GM18520 (cell line): ENCODE measurements at regions not wholly inside any gene's neighbourhood (a gene's known extent, or its start where the extent isn't known, plus 50 kb on each side); places are given as distances from the start of the nearest gene placed in this dataset.
A peak's percentile ranks its signal among the peaks of the same experiment; 100 is the strongest.
"Not testable (repeated sequence)": the region's sequence is repeated elsewhere in the genome, so short reads cannot be mapped to it uniquely, and the experiment has no call there.

ENCODE experiments used
- ATAC-seq: cut with Tn5 transposase; IDR thresholded peaks from one replicate; pipeline ENCODE4 v1.9.1; 2021; ENCODE audit not compliant: unreplicated experiment

DNA sequence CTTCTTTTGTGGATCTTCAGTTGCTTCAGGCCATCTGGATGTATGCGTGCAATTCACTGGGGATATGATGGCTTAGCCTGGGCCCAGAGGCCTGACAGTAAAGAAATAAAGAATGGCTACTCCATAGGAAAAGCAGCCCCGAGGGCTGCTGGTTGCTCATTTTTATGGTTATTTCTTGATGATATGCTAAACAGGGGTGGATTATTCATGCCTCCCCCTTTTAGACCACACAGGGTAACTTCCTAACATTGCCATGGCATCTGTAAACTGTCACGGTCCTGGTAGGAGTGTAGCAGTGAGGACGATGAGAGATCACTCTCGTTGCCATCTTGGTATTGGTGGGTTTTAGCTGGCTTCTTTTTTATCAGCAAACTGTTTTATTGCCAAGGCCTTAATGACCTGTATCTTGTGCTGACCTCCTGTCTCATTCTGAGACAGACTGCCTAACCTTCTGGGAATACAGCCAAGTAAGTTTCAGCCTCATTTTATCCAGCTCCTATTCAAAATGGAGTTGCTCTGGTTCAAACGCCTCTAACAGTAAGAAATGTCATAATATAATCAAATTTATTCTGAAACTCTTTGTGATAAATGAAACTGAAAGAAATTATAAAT is 60.5 kb downstream of the DSEL start:
- ATAC-seq: no peak

DNA sequence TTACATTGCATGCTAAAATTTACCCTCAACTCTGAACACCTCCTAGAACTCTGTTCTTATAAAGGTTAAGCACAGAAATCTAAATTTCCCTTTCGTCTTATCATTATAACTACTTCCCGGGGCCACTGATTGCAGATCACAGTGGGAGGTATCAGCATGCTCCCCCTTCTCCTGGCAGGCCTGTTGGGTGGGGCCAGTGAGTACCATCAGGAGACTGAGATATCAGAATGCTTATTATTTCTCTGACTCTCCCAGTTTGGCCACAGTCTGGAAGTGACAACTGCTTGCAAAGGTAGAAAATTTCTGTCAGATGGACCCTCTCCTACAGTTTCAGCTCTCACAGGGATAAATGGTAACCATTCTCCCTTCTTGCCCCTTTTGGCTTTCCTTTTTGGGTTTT is 62.6 kb downstream of the DSEL start:
- ATAC-seq: no peak

DNA sequence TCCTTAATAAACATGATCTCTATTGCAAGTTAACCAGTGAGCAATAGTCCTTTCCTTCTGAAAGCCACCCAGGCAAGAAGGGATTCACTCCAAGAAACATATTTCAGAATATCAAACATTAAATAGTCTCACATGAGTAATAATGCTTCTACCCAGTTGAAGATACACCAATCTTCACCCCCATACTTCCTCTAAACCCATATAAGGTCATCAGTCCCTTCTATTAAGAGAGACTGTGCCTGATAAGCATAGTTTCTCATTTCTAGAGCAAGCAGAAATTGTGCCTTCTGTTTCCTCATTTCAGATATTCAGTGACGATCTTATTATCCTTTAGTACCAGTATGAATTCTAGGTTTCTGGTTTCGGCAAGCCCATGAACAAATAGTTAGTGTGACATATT is 64.6 kb downstream of the DSEL start:
- ATAC-seq: no peak

DNA sequence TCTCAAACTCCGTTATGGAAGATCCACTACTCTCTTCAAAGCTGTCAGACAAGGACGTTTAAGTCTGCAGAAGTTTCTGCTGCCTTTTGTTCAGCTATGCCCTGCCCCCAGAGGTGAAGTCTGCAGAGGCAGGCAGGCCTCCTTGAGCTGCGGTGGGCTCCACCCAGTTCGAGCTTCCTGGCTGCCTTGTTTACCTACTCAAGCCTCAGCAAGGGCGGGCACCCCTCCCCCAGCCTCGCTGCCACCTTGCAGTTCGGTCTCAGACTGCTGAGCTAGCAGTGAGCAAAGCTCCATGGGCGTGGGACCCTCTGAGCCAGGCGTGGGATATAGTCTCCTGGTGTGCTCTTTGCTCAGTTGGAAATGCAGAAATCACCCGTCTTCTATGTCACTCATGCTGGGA is 65.4 kb downstream of the DSEL start:
- ATAC-seq: not testable (repeated sequence)

DNA sequence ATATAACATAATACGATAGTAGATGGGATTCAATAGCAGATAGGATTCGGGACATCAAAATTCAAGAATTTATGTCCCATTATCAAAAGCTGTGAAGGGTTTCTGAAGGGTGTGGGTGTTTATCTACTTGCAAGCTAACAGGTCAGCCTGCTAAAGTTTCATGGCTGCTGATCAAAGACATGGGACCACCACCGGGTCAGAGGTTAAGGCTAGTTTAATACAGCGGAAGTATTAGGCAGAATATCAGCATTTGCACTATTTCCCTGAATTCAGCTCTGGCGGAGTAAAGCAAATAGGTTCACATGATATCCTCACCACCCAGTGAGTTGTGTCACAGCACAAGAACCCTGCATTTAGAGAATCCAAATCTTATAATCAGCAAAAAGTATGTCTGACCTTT is 82.5 kb downstream of the DSEL start:
- no peak for ATAC-seq

DNA sequence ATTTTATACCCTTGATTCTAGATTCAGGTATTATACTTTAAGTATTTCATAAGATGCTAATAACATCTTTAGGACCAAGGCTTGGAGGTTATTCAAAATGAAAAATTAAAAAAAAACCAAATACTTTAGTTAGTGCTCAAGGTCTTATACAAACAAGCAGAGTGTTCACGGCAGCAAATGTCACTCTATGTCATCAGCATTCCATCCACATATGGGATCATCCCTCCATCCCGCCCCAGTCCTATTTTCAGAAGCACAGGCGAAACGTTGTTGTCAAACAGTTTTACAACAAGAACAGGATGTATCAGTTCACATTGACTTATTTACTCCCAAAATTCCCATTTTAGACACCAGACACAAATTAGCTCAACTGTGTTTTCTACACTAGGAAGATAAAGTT is 83.7 kb downstream of the DSEL start:
- ATAC-seq: no peak

DNA sequence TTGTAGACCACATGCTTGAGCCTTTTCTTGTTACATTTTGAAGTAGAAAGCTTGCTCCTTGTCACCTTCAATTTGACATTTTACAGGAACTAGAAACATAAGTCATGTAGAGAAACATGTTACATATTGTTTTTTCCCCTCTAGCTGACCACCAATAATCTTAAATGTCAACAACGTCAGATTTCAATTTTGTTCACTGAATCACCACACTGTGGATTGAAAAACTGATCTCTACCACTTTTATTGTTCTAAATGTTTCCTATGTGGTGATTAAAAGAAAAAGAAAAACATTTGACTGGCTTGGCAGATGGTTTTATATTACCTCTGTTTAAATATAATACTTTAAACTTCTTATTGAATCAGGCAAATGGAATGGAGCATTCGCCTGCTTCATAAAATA is 87.7 kb downstream of the DSEL start:
- ATAC-seq: no peak

DNA sequence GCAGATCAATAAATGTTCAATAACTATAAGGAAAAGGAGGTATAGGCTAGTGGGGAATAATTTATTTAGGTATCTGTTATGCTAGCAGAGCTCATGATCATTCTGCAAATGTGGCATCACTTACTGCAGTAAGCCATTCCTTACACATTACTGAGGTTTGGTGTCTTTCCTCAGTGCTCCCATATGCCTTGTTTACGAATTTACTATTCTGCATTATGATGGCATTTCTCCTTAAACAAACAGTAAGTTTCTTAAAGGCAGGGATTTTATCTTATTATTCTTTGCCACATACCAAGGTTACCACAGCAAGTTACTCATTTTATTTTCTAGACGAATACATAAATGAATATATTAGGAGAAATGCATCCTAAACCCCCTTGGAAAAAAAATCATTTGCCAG is 88.4 kb downstream of the DSEL start:
- no peak for ATAC-seq

DNA sequence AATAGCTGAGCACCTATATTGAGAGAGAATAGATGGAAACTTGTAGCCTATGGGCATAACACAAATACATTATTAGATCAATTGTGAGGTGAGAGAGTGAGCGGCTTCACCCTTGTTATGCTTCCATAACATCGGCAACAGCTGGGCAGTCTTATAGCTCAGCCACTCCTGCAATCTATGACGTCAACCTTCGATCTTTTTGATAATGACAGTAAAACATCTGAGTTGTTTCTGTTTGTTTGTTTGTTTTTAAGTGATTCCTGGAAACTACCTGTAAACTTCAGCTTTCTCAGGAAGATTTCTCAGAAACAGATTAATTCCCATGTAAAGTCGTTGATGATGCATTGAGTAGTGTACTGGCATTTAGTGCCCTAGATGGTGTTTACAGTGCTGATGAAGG is 90.0 kb downstream of the DSEL start:
- no peak for ATAC-seq

DNA sequence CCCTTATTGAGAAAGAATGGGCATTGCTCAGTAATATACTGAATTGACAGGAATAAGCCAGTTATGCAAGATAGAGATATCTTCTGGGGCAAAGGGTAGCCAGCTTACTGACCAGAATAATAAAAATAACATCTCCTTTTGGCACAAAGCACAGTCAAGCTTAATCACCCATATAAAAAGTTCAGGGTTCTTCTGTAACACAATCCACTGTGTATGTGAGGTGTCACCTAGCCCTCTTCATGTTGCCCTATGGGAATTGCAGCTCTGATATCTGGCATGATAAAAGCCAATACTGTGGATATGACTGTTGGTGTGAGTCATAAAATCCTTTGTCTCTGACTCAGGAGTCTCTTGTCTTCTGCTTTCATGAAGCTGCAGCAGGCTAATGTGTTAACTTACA is 90.8 kb downstream of the DSEL start:
- ATAC-seq: no peak

DNA sequence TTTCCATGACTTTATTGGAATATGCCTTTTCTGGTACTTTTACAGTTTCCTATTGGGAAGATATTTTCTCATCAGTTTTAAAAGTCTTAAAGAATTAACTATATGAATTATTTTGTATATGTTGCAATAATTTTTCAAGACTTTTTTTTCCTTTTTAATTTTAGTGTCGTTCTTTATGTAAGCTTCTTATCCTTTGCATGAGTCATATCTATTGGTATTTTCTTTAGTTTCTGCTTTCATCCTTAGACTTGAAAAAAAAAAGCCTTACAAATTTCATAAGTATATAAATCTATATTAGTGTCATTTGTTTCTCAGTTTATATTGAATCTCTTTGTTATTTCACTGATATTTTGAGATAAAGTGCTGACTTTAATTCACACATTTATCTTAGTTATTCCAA is 94.9 kb downstream of the DSEL start:
- no peak for ATAC-seq

DNA sequence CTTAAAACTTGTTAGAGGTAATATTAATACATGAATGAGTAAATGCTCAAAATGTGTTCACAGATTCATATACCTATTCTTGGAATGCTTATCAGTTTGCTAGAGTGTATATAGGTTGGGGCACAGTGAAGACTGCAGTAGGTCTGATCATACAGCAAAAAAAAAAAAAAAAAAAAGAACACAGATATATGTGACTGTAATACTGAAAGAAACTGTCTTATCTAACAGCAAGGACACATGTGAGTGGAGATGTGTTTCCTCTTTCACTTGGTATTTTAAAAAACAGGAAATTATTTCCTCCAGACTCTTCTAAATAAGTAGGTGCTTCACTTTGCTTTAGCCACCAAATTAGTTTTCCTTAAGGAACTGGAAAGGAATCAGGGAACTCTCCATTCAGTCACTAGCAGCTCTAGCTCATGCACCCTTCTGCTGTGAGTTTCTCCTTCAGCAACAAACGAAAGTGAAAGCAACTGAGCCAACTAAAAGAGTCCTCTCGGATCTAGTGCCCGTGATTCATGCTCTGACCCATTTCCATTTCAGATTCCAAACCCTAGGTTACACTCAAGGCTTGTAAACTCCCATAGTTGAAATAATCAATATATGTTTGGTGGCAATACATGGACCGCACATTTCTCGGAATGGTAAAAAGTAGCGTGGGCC is 98.5 kb downstream of the DSEL start:
- ATAC-seq: peak; percentile 66

DNA sequence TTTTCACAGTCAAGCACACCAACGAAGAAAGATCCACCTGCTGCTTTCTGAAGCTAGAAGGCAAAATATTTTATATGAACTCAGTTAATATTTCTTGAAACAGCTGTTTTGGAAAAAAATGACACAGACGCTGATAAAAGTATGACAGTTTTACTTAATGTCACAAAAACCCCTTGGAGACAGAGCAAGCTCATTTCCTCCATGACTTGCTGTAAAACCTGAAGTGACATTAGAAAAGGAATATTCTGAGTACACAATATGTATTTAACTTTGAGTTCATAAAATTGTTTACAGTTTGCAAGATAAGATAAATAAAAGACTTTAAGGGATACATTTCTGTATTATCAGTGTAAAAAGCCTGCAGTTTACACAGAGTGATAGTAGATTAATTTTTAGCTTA is 105.4 kb downstream of the DSEL start:
- no peak for ATAC-seq

DNA sequence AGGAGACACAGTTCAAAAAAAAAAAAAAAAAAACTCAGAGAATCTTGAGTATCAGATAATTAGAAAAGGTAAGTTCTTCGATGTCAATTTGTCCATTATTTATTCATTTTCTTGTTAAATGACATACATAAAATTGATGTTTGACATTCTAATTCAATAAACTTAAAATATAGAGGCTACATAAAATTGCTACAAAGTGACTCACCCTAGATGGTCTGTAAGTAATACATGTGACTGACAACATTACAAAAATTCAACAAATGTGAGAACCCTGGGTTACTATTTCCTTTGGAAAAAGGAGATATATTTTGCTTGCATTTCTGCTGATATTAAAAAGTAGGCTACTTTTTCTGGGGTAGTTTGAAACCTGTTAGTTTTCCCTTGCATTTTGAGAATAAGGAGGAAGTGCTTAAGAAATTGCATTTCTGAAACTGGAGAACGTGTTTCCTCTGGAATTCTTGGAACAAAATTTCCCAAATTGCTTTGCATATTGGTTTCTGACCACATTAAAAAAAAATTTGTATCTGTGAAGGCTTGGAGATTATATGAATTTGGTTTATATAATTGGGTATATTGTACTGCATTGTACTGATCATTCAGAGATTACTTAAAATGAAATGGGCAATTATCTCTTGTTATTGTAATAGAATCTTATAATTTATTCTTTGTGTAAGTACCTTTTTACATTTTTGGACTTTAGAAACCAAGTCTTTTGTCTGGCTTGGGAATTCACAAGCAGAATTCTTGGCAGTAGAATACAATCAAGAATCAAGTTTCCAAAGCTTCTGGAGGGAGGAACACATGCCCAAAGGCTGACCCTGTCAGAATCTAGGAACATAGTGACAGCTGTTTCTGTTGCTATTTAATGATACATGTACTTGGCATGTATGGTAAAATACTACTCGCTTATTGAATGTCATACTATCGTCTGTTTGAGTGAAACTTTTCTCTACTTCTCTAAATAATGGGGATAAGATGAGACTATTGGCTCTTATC is 106.1 kb downstream of the DSEL start:
- ATAC-seq: no peak

DNA sequence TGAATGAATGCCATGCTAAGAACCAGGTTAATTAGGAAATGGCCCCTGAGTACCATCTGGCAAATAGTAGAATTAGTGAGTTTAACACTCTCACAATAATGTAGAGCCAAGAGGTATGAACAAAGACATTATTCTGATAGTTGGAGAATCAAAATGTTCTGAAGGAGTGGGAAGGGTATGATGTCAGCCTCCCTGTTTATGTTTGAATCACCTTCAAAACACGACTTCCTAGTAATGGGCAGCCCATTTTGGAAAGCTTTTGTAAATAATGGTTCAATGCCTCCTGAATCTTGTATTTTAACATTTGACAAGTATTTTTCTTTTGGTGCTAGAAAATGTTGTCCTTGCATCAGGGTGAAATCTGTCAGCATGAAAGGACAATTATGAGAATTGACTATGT is 108.3 kb downstream of the DSEL start:
- no peak for ATAC-seq

DNA sequence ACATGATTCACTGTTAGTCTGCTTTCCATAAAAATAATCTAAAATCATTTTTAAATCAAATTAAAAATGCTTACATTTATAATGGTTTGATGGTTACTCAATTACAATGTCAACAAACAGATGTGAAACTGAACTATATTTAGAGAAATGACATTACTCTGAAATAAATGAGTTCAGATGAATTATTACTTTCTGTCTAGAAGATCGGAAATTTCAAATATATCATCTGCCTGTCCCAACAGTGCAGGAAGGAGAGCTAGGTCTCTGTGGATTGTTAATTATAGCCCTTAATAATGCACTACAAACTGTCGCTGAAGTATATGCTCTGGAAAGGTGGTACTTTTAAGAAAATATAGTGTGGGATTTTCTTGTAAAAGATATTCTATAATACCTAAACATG is 109.8 kb downstream of the DSEL start:
- ATAC-seq: no peak

DNA sequence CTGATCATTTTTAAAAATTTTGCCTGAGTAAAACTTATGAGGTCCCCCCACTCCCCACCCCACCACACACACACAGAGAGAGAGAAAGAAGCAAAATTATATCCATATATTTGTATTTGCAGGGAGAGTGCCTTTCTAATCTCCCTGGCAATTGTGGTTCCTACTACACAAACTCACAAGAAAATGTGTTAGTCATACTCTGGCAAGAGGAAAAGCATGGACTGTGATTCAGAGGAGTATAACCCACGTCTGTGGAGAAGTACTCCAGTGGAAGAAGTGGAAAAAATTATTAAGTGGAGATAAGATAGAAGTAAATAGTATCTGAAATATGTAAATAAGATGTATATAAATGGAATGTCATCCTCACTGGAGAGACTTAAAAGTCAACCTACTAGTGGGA is 114.0 kb downstream of the DSEL start:
- no peak for ATAC-seq

DNA sequence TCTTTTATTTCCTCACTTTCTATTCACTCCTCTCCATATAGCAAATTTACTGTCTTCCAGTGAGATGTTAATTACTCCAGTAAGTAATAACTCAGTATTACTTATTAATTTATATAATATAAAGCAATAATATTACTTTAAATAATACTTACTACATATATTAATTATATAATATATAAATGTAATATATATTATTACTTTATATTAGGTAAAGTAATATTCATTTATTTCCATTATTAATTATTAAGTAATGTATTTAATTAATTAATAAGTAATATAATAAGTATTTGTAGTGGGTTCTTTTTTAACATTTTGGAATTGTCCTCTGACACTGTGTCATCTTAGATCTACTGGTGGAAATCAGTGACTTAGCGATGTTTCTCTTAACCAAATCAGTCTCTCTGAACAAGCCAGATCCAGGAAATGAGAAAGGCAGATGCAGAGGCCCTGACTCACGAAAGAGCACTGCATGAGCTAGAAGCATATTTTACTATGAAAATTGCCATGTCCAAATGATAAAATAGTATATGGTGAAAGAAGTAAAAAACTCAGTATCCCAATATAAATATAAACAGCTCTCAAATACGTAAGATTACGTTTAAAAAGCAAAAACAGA is 115.9 kb downstream of the DSEL start:
- ATAC-seq: no peak

DNA sequence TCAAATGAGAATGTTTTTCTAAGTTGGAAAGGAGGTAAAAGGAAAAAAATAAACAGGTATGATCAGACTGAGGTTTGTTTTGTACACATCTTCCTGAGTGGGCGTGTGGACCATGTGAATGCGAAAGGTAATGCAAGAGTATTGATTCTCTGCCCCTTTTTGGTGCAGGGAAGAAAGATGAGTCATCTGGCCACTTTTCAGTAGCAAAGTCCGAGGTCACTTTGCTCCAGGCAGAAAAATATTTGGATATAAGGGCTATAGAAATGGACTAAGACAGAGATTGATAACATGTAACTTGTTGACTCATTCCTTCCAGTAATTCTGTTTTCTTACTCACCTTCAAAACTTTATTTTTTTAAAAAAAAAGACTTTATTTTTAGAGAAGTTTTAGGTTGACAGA is 130.5 kb downstream of the DSEL start:
- no peak for ATAC-seq

DNA sequence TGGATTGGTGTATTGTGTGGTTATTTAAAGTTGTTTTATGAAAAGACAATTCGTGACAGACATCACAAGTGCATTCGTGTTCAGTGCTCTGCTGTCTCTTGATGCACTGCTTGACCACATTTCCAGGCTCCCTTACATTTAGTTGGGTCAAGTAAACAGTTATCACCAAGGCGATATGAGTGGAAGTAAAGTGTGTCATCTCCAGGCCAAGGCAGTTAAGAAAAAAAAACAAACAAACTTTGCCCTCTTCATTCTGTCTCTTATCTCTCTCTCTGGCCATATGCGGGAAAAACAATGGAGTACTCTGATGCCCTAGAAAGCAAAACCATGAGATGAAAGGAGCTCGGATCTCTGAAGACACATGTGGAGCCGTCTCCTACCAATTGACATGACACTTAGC is 131.1 kb downstream of the DSEL start:
- ATAC-seq: no peak

DNA sequence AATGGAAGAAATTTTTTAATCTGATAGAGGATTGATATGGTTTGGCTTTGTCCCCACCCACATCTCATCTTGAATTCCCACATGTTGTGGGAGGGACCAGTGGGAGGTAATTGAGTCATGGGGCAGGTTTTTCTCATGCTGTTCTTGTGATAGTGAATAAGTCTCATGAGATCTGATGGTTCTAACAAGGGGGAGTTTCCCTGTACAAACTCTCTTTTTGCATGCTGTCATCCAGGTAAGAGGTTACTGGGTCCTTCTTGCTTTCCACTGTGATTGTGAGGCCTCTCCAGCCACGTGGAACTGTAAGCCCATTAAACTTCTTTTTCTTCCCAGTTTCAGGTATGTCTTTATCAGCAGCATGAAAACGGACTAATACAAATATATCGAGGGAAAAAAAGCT is 132.5 kb downstream of the DSEL start:
- ATAC-seq: not testable (repeated sequence)
